Cerebellar cortex (tissue), 1 donor: ENCODE measurements at regions not wholly inside any gene's neighbourhood (a gene's known extent, or its start where the extent isn't known, plus 50 kb on each side); places are given as distances from the start of the nearest gene placed in this dataset.

ENCODE experiments used
- DNase-seq: peaks from one replicate; pipeline ENCODE4 v3.0.0-alpha.2; 2015; ENCODE audit warnings: low spot score

DNA sequence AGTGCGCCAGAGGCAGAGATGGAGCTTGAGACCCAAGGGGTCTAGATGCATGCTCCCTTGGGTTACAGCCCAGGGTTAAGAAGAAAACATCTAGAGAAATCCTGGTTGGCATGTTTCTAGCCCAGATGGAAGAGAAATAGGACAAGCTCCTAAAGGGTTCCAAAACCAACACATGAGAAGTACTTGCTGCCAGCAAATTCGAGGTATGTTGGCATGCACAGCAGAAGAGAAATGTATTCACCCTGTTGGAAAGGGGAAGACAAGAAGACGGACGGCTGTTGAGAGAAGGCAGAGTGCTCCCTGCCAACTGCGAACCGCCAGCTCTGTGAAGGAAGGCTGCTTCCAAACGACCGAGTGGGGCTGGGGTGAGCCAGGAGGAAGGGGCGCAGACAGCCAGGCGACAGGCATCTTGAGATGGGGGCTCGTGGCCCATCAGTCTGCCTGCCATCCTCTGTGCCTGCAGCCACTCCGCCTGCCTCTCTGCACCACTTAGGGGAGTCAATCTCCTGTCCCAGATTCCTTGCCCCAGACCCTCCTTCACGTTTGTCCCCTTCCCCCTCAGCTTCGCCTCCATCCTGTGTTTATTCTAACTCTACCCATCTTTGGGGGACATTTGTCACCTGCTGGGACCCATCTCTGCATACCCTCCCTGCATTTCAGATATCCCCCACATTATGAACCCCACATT lies 249.2 kb downstream of the CDC5L start:
- DNase-seq = peak; percentile 82

DNA sequence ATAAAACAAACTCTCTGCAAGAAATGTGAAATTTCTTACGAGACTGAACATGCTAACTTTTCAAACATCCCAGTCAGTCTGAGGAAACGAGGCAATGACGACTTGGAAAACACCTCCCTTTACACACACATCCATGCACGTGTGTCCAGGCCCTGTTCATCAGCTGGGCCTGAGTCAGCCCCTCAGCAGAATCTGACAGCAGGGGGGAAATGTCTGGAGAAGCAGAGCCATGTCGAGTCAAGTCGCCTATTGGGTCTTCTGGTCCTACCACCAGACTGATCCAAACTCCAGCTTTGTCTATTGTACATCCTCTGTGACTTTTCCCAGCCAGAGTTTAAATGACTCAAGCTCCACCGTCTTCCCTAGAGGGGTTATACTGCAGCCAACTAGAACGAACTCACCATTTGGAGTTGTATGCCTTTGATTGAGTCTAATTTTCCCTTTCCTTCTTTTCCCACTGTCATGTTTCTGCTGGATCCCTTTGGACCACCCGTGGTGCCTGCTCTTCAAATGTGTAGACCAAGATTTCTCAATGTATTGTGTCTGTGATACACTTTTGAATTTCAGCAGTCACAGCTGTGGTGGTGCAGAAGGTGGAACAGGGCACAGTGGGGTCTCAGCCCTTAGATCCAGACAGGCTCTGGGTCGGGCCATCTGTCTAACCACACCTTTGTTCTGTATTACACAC lies 254.0 kb downstream of the CDC5L start:
- no peak for DNase-seq

DNA sequence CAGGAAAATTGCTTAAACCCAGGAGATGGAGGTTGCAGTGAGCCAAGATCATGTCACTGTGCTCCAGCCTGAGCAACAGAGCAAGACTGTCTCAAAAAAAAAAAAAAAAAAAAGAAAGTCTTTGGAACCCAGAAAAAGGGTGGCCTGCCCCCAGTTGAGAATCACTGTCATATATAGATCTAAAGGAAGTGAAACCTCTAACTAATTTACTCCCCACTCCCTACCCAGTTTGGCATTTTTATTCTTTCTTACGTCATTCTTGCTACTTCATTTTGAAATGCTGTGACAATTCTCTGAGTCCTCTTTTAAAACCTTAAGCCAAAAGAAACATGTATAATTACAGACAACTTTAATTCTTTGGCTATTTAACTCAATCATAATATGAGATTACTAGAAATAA lies 254.8 kb downstream of the CDC5L start:
- DNase-seq = no peak

DNA sequence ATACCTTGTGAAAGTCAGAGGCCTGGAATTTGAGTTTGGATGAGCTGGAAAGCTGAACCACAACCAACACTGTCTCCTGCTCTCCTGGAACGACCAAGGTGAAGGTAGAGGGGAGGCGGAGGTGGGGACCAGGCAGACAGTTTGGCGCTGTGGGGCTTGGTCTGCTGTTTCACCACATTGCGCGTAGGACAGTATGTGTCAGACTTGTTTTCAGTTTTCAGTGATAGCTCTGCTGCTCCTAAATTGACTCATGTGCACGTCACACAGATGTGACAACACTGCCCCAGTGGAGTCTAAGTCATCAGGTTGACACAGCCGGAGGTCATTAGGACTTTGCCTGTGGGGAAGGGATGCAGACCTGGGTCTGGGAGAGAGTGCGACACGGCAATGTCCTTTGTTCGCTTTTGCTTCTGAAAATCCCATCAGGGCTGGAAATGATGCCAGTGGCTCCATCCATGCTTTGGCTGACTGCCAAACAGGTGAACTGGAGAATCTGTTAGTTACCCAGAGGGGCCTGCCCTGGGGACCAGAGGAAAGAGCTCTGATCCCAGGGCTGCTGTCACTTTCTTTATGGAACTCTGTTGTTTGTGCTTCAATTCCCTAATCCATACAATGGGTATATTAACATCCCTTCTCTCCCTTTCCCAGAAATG lies 255.5 kb downstream of the CDC5L start:
- DNase-seq = no peak

DNA sequence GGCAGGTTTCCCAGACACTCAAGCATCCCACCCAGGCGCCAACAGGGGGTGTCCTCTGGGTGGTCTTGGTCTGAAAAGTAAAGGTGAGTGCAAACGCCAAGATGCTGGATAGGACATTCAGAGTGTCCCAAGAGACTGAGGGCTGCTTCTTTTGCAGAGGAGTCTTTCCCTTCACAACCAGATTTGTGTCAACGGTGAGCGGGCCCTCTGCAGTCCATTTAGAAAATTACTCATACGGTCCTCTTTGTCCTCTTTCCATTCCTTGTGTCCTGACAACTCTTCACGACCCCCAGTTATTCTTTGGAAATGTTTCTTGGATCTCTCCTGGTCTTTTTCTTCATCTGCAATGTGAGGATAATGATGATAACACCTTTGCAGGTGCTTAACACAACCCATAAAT lies 257.8 kb downstream of the CDC5L start:
- DNase-seq = no peak

DNA sequence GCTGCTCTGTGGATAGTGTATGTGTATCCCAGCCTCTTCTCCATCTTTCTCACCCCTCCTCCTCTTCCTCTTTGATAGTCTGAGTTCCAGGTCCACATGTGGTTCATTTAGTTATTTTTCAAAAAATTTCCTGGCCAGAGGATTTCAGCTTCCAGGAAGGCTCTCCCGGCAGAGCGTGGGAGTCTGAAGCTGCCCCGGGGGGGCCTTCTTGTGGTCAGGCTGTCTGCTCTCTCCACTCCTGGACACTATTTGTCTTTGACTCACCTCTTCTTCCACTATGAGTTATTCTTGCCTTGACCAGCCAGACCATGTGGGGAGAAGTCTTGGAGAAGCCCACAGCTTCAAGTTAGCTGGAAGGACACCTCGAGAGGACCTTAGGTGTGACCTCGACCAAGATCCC lies 258.8 kb downstream of the CDC5L start:
- no peak for DNase-seq

DNA sequence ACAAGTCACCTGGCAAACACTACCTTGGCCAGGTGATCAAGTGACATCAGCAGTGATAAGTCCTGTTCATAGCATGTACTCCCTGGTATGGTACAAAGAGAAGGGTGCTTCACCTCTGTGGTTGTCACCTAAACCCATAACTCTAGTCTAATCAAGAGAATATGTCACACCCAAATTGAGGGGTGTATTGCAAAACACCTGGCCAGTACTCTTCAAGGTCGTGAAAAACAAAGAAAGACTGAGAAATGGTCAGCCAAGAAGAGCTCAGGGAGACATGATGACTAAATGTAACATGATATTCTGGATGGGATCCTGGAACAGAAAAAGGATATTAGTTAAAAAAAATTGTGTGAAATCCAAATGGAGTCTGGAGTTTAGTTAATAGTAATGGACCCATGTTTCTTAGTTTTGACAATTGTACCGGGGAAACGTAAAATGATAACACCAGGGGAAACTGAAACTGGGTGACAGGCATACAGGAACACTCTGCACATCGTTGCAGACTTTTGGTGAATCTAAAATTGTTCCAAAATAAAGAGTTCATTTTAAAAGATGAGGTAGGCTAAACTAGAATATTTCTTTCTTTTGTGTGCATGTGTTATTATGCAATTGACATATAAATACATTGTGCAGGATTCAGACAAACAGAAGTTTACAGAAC lies 262.0 kb downstream of the CDC5L start:
- no peak for DNase-seq

DNA sequence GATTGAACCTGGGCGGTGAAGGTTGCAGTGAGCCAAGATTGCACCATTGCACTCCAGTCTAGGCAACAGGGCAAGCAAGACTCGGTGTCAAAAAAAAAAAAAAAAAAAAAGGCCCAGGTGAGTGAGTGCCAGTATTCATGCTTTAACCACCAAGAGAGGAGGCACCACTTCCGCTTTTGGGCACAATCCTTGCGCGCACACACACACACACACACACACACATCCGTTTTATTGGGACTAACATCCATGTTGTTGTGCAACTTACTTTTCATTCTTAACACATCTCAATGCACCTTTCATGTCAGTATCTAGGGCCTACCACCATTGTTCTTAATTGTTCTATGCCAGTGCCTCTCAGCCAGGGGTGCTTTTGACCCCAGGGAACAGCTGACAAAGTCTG lies 263.0 kb downstream of the CDC5L start:
- DNase-seq = no peak

DNA sequence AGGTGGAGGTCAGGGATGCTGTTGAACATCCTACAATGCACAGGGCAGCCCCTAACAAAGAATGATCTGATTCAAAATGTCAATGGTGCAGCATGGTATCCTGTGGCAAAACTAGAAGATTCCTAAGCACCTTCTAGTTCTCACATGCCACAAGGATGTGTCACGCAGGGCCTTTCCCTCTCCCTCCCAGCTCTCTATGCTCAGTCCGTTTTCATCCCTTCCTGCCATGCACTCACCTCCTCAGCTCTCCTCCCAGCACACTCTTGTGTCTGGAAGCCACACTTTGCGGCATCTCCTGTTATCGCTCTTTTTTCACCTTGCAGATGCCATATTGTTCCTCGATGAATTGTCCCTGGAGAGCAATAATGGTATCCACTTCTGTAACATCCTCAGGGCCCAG lies 263.4 kb downstream of the CDC5L start:
- no peak for DNase-seq

DNA sequence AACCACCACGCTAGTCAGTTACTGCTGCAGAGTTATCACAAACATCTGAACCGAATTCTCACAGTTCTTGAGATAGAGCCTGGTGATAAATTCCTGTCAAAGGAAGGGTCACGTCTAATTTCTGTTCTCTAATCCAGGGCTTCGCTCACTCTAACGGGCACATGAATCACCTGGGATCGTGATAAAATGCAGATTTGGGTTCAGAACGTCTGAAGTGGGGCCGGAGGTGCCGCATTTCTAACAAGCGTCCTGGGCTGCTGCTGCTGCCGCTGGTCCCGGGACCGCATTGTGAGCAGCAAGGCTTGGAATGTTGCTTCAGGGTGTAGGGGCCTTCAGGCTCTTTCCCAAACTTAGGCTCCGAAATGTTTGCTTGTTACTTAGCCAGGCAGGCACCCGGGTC lies 264.1 kb downstream of the CDC5L start:
- no peak for DNase-seq

DNA sequence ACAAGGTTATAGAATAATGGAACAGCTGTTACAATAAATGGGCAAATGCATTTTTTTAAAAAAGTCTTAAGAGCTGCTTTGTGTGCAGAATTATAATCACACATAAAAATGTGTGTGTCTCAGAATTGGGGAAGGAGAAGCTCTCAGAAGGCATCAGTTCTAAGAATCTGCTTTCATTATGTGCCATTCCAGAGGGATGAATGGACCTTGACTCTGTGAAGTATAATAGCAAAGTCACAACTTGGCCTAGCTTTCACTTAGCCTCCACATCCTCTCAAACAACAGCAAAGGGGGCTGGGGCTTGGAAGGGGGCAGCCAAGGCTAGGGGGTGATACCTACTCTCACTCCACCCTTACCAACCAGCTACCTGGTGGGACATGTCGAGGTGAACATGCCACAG lies 265.0 kb downstream of the CDC5L start:
- no peak for DNase-seq

DNA sequence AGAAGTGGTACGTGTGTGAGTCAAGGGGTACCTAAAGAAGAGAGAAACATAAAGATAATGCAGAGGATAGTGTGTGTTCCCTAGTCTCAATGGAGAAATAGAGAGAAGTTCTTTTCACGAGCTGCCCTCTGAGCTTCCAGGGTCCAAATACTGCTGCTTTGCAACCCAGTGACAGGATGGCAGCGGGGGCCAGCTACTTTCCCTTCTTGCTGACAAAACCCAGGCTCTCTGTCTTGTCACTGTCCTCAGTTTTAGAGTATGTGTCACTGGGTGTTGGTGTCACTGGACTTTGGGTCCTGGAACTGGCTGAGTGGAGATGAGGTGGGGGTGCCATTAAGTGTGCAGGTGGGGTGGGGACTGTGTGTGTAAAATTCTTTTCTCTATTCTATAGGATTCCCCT lies 265.6 kb downstream of the CDC5L start:
- no peak for DNase-seq

DNA sequence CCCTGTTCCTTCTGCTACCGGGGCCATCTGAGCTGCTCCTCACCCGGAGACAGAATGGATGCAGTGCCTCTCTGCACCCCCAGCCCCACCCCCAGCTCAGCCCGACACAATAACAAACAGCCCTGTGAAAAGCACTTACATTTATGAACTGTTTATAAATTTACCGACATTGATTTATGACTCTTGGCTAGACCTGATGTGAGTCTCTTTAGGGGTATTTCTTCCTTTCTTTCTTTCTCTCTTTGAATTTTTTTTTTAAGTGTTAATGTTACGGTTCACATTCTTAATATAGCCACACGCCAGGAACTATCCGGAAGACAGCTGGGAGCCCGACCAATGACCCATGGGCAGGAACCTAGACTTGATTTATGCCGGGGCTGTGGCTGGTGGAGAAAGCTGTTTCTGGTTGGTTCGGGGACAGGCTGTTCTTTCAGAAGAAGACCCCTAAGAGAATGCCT lies 266.3 kb downstream of the CDC5L start:
- DNase-seq = no peak

DNA sequence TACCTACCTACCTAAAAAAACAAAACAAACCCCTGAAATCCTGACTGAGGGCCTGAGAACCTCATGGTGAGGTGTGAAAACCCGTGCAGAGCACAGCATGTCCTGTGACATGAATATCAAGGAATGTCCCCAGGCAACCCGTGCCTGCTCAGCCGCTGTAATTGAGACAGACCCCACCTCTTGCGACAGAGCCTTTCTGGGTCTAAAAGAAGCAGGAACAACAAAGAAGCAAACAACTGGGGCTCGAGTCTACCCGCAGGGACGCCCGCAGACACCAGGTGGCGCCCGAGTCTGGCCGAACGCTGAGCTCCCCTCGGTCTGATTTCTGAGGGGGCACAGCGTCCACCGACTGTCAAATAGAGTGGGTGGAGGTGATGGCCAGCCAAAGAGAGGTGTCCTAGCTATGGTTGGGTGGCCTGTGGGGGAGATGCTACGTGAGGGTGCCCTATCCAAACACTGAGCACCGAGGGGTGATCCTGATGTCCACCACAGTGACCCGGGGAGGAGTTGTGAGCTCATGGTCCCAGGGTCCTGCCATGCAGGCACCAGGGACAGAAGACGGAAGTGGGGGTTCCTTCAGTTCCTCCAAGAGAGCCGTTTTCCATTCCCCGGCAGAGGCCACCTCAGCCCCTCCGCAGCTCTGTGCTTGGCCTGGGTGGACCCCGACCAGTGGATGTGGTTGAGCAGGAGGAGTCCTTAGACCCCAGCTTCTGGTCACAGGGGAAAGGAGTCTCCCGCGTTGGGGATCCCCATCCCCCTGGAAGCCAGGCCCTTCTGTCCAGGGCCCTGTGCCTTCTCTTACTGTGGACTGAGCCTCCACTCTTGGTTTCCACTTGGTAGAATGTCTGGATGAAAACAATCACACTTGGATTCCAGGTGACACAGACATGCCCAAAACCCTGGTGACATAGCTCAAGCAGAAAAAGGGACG lies 268.2 kb downstream of the CDC5L start:
- peak; percentile 42 for DNase-seq

DNA sequence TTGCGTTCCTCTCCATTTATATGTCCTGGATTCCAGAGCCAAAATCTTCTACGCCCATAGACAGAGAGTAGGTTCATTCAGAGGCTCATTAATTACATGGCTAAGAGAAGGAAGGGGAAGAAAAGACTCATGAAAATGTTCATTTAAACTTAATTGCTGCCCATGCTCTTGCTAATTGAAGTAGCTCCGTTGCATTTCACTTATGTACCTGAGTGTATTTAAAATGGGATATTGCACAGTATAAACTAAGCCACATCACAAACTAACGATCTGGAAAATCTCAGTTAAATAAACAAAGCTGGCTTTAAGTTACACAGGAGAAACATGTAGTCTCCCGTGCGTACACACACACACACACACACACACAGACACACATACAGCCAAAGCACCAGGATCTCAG lies 269.2 kb downstream of the CDC5L start:
- no peak for DNase-seq

DNA sequence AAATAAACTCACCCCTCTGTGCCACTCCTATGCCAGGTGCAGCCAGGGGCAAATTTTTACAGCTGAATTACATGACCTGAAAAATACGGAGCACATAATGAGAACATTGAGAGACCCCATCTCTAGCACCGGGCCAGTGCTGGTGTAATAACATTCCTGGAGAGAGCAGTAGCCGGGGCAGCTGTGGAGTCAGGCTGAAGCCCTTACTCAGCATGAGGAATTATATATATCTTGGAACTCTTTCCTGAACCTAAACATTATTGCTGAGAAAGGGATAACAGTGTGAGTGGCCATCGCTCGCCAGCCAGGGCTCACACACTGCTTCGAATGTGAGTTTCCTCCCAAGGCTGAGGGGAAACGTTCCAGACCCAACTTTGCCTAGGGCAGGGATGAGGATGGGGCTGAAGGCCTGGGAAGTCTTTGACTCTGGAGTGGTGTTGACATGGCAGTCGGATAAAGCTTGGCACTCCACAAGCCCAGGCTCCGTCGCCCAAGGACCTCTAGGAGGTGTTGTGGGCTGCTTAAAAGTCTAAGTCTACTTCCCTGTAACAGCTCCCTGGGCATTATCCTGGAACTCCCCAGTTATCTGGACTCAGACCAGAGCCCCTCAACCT lies 269.8 kb downstream of the CDC5L start:
- no peak for DNase-seq

DNA sequence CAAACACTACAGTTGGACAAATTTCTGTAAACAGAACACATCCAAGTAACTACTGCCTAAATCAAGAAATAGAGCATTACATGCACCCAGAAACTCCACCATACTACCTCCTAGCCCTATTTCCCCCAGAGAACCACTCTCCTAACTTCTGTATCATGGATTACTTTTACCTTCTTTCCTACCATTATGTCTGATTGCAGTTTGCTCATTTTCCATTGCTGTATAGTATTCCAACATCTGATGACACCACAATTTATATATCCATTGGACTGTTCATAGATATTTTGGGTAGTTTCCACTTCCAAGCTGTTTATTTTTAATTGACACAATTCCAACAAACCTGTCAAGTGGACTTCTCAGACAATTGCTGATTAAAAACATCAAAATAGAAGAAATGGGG lies 271.1 kb downstream of the CDC5L start:
- no peak for DNase-seq

DNA sequence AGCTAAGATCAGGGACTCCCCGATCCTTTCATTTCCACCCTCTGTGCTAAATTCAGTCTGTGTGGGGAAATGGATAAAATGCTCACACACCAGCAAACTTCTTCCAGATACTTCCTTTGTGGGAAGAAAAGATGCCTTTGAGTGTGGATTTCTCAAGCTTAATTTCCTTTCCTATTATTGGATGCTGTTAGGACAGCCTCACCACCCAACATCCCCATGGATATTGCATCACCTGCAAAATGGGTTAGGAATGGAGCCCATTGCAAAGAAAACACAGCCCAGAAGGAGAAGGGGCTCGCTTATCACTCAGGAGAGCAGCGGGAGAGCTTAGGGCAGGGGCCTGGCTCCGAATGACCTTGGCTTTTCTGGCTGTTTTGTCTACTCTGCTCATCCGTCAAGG lies 272.2 kb downstream of the CDC5L start:
- DNase-seq = no peak

DNA sequence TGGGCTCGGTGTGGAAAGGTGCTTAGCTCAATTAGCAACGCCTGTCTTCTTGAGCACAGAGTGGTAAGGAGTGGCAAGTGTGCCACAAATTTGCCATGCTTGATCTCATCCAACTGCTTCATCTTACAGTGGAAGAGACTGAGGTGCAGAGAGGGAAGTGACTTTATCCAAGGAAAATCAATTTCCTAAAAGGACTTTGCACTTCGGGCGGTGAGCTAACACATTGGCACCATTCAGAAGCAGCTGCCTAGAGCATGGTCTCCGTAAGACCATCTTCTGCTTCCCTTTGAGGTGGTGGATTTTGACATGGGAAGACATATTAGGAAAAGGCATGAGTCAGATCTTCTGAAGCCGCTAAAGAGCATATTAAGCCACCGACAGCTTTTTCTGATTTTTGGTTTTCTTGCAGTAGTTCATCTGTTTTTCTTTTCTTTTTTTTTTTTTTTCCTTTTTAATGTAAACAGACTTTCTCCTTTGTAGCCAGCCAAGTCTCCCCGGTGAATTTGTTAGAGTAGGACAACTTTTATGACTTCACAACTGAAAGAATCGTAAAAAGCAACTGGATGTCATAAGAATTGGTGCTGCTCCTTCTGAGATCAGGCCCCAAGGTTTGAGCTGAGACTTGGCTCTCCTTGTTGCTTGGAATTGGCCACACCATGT lies 273.2 kb downstream of the CDC5L start:
- DNase-seq = no peak

DNA sequence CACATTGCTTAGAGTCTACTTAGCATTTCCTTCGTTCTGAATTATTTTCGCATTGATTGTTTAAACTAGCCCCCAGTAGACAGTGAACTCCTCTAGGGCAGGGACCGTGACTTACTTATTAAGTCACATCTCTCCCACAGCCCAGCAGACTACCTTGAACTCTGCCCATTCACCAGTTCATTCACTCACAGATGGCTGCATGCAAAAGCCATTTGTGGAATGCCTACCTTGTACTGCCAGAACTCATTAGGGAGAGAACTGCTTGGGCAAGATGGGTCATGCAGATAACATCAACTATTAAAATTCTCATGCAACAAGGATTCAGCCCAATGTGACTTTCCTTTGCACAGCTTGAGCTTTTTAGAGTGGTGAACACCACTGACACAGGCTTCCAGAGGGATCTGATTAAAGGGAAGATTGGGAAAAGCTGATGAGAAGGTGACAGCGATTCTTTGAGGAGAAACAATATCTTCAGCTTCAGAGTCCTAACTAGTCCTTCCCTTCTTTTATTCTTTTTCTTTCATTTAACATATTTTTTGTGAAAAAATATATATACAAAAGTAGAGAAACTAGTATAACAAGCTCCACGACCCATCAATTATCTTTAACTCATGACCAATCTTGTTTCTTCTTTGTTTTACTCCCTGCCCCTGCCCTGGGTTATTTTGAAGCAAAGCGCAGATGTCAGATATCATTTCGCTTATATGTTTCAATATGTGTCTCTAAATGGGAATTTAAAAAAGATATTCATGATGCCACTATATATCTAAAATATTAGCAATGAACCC lies 273.9 kb downstream of the CDC5L start:
- no peak for DNase-seq
